HTR-8/SVneo (cell line): ENCODE measurements at regions not wholly inside any gene's neighbourhood (a gene's known extent, or its start where the extent isn't known, plus 50 kb on each side); places are given as distances from the start of the nearest gene placed in this dataset.
"Not testable (repeated sequence)": the region's sequence is repeated elsewhere in the genome, so short reads cannot be mapped to it uniquely, and the experiment has no call there.

Experiments used
- DNase-seq: peaks from one replicate; pipeline ENCODE4 v3.0.0; 2011; ENCODE audit warnings: low spot score, mixed read lengths; ENCODE audit not compliant: insufficient read length
- FAIRE-seq: peaks from 2 replicates; lab custom pipeline; 2011; peaks lifted over from hg19 to GRCh38; lab: Jason Lieb, UNC

GRCh38 chr2:129408570-129408969 is 570.9 kb upstream of the RAB6C start:
- no peak for DNase-seq
- no peak for FAIRE-seq

DNA sequence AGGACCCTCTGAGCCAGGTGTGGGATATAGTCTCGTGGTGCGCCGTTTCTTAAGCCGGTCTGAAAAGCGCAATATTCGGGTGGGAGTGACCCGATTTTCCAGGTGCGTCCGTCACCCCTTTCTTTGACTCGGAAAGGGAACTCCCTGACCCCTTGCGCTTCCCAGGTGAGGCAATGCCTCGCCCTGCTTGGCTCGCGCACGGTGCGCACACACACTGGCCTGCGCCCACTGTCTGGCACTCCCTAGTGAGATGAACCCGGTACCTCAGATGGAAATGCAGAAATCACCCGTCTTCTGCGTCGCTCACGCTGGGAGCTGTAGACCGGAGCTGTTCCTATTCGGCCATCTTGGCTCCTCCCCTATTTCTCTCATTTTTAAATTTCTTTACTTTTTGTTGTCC is 562.4 kb upstream of the RAB6C start:
- FAIRE-seq, DNase-seq: not testable (repeated sequence)

GRCh38 chr2:129422028-129422427 is 557.4 kb upstream of the RAB6C start:
- FAIRE-seq (no peak), DNase-seq (no peak)

GRCh38 chr2:129428086-129428660 is 551.3 kb upstream of the RAB6C start:
- no peak for FAIRE-seq
- DNase-seq, result no peak

DNA sequence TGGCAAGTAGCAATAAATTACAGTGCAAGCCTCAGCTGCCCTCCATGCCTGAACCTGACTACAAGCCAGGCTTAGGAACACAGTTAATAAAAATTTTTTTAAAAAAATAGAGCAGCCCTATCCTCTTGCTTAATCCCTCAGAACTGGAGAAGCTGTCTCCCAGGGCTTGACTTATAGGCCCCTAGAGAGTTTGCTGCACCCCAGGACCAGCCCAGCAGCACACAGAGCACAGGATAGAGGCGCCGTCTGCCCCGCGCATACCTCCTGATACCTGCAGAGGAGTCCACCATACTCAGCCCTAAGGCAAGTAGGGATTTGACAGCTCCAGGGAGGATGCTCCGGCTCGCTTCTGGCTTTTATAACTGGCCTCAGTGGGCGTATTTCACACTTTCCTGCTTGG is 548.6 kb upstream of the RAB6C start:
- FAIRE-seq, result no peak
- DNase-seq, result no peak

GRCh38 chr2:129431881-129432280 is 547.6 kb upstream of the RAB6C start:
- no peak for FAIRE-seq

GRCh38 chr2:129436809-129437208 is 542.7 kb upstream of the RAB6C start:
- no peak for FAIRE-seq
- DNase-seq, result no peak

More at GRCh38 chr2:129431881-129432280, 547.6 kb upstream of the RAB6C start:
- DNase-seq, result no peak

GRCh38 chr2:129437725-129438124 is 541.7 kb upstream of the RAB6C start:
- FAIRE-seq, result no peak
- DNase-seq, result no peak

DNA sequence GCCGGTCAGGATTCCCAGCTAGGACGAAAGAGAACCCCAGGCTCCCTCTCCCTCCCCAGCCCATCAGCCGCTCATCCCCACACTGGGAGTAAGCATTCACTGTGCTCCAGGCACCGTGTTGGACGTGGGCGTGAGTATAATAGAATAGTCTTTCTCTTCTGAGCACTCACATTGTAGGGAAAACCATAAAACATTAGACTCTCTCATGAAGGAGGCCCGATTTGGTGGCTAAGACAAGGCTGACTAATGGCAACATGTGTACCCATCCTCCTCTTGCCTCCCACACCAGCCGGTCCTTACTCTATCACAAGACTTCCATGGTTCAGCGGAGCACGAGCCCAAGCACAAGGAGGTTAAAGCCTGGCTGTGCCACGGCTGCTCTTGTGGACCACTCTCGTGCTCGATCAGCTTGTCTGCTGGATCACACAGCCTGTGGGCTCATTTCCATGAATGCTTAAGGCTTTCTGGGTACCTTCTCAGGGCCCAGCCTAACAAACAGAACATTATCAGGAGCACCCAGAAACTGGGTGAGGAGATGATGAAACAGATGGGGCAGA is 540.9 kb upstream of the RAB6C start:
- FAIRE-seq (no peak), DNase-seq (no peak)

DNA sequence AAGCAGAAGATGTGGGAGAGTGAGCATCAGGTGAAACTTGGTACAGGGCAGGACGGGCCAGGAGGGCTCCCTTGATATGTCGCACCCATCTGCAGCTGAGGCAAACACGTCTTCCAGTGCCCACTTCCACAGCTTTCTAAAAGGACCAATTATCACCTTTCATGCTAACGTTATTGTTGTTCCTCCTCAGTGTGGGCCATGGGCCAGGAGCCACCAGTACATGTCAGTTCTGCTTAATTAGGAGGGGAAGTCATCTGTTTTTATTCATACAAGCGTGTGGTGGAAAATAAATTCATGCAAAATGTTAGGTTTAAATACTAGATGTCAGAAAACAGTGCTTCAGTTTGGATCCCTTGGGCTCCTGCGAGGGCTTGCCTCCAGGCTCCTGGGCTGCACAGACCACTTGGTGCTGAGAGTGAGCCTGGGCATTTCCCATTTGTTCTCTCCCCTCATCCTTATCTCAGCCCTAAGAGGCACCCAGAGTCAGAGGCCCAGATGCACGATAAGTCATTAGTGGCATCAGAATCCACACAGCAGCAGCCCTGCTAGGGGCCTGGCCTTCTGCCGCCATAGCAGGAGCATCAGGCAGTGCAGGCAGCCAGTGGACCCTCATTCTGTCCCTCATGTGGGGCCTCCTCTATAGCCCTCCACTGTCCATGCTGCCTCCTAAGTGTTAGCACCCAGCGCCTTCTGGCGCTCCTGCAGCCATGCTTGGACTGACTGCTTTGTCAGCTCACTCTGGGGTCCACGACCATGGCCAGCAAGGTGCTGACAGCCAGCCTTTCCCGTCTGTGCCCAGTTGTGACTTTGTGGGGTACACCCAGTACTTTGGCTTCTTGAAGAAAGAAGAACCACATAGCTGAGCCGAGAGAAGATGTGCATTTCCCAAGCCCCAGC is 539.8 kb upstream of the RAB6C start:
- FAIRE-seq, result no peak

DNA sequence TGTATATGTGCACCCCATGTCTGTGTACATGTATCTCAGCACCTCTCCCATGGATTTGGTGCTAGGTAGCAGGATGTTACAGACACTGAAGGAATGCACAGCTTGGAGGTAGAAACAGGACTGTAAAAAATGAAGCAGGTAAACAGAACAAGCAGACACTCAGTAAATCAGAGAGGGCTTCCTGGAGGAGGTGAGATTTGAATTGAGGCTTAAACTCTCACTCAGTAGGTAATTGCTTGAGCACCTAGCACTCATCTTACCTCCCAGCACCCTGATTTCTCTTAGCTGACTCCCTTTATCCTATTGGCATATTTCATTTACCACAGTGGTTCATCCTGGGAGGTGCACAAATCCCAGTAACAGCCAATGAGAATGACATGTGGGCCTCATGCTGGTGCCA is 537.9 kb upstream of the RAB6C start:
- FAIRE-seq (no peak), DNase-seq (no peak)

More for the DNA sequence above, 539.8 kb upstream of the RAB6C start:
- DNase-seq, result no peak

DNA sequence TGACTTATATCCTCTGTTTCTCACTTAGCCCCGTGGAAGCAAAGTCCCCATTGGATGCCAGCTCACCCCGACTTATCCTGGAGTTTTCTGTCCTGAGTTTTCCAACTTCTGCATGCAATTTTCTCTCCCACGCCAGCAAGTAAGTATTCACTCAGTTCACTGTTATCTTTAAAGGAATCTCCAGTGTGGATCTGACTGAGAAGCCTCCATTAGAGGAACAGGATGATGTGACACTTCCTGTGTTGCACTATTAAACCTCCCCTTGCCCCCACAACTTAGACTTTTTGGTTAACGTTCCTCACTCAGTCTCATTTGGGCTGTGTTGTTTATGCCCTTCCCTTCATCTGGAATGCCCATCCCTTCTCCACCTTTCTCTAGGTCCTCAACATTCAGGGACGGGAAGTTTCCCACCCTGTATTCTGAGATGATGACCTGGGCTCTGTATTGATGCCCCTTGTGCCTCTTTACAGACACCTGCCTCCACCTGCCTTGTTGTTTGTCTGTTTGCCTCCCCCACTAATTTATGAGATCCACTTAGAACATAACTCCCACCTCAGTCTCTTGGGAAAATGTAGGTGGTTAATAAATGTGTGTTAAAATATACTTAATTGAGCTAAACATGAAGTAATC is 536.1 kb upstream of the RAB6C start:
- DNase-seq (no peak), FAIRE-seq (no peak)

GRCh38 chr2:129443865-129444739 is 535.4 kb upstream of the RAB6C start:
- DNase-seq, result no peak
- FAIRE-seq, result no peak

DNA sequence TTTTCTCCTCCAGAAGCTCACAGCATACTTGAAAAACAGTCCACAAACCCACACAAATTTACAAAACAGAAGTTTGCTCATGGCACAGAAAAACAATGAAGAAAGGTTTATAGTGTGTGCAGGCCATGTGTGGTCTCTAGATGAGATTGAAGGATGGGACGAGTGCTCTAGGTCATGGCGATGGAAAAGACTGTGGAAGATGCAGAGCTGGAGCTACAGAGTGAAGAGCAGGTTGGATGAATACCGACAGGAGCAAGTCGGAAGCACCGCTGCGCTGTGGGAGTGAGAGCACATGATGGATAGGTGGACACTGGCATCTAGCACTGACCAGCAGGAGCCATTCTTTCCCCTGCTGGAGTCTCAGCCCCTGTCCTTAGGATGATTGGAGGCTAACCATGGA is 534.7 kb upstream of the RAB6C start:
- DNase-seq (no peak), FAIRE-seq (no peak)

- FAIRE-seq, result no peak
- DNase-seq, result no peak
Measured at GRCh38 chr2:129456691-129457090, 522.8 kb upstream of the RAB6C start.

DNA sequence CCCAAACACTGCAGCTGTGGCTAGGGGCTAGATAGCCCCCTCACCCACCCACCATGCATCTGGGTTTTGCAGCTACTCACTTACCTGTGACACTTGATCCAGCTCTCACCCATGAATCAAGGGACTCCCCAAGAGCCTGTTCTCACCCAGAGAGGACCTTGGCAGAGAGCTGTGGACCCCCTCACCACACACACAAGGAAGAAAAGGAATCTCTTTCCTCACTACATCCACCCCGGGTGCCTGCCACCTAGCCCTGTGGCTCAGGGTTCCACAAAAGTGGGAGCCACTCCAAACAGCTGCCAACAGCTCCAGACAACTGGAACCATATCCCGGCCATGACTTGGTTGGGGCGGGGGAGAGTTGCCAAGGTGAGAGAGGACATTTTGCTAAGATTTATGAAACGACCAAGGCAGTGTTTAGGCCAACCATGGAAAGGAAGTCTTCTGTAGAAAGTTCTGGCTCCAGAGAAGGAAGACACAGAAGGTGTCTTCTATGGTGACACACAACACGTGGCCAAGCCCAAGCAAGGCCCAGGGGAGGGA is 522.1 kb upstream of the RAB6C start:
- FAIRE-seq (no peak), DNase-seq (no peak)

DNA sequence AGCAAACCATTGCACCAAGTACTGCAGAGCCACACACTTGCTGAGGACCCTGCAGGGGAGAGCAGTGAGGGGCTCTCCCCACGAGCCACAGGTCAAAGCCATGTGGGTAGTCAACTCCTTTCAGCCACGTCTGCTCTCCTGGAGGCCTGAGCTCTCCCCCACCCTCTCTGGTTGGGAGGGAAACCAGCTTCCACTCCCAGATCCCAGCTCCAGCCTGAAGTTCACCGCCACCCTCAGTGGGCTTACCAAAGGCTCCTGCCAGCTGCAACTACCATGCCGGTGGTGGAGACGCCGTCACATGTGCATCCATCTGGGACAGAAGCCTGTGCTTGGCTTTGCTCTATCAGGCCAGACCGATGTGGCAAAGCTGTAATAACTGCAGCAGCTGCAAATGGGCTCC is 521.5 kb upstream of the RAB6C start:
- DNase-seq, result no peak
- no peak for FAIRE-seq

GRCh38 chr2:129458436-129458835 is 521.0 kb upstream of the RAB6C start:
- no peak for FAIRE-seq
- no peak for DNase-seq

- no peak for DNase-seq
- FAIRE-seq, result no peak
Measured at GRCh38 chr2:129459200-129459876, 520.1 kb upstream of the RAB6C start.
